WI38 (cell line): ENCODE measurements at regions not wholly inside any gene's neighbourhood (a gene's known extent, or its start where the extent isn't known, plus 50 kb on each side); places are given as distances from the start of the nearest gene placed in this dataset.

Experiments
- H3K4me3 ChIP-seq: 2 replicates; pipeline ENCODE4 v1.5.1; 2011; ENCODE audit warnings: low read depth, mild to moderate bottlenecking, control low read depth, low read length
- TF ChIP-seq, protein P1 (sequence below): IDR thresholded peaks from 2 replicates; pipeline ENCODE4 v1.5.1; 2012; ENCODE audit warnings: low read depth, mild to moderate bottlenecking, control low read depth, low read length

DNA sequence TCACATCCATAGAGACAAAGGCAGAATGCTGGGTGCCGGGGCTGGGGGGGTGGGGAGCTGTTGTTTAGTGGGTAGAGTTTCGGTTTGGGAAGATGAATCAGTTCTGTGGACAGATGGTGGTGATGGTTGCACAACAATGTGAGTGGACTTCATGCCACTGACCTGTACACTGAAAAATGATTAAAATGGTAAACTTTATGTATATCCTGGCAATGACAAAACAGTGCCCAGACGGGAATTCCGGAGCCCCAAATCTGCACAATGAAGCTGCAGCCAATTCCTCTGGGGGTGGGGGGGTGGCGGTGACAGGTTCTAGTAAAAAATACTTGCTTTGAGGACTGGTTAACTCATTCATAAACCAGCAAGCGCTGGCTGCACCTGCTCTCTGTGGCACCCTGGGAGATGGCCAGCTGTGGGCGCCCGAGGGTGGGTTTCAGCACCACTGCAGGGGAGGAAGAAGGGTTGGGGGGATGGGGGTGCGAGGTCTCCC is 81.8 kb upstream of the HPCAL1 start:
- TF ChIP-seq, protein P1, sequence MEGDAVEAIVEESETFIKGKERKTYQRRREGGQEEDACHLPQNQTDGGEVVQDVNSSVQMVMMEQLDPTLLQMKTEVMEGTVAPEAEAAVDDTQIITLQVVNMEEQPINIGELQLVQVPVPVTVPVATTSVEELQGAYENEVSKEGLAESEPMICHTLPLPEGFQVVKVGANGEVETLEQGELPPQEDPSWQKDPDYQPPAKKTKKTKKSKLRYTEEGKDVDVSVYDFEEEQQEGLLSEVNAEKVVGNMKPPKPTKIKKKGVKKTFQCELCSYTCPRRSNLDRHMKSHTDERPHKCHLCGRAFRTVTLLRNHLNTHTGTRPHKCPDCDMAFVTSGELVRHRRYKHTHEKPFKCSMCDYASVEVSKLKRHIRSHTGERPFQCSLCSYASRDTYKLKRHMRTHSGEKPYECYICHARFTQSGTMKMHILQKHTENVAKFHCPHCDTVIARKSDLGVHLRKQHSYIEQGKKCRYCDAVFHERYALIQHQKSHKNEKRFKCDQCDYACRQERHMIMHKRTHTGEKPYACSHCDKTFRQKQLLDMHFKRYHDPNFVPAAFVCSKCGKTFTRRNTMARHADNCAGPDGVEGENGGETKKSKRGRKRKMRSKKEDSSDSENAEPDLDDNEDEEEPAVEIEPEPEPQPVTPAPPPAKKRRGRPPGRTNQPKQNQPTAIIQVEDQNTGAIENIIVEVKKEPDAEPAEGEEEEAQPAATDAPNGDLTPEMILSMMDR = no peak
- H3K4me3 ChIP-seq = peak overlapping the region; percentile 12; the same call in 1 of the 2 replicates

DNA sequence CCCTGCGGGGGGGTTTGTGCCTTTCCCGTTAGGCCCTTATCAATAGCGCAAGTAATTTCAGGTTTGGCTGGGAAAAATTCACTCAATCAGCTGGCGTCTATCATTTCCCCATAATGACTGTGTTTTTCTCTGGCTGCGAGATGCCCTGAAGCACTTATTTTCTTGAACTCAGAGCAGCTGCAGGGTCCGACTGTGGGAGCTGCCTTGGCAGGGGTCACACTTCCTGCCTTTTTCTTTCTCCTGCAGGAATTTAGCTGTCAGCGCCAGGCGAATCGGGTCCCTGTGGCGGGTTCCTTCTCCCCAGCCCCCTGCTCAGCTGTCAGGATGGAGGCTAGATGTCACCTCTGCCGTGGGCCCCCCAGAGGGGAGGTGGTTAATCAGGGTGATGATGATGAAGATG is 81.3 kb upstream of the HPCAL1 start:
- H3K4me3 ChIP-seq = peak overlapping the region; percentile 12; the same call in 1 of the 2 replicates
- TF ChIP-seq, protein P1 = no peak

DNA sequence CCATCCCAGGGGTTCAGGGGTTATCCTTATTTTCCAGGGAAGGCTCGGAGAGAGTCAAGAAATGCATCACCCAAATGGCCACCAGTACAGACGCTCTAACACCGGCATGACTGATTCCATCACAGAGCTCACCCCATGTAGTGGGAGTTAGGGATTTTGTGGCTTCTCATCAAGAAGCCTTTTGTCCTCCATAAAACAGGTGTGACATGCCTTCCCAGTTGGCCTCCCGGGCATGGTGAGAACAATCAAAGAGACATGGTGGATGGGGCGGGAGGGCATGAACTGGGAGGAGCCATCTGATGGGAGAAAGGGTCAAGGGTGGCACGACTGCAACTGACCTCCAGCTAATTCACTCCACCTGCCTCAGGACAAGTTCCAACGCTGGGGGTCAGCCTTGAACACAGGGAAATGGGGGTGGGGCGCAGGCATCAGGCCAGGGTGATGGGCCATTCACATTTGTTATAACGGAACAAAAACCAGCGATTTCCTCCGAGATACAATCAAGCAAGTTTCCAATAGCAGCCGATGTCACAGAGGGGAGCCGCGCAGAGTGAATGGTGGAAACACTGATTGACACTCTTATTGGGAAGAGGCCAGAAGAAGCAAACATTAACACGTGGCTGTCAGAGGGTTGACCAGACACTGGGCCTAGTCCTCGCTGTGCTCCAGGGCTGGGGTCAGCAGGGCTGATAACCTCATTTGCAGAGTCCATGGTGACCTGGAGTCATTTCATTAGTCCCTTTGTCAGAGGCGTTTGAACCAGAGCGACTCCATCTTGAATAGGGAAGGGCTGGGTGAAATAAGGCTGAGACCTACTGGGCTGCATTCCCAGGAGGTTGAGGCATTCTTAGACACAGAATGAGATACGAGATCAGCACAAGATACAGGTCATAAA is 80.5 kb upstream of the HPCAL1 start:
- H3K4me3 ChIP-seq = no peak overlapping the region
- TF ChIP-seq, protein P1 = no peak

DNA sequence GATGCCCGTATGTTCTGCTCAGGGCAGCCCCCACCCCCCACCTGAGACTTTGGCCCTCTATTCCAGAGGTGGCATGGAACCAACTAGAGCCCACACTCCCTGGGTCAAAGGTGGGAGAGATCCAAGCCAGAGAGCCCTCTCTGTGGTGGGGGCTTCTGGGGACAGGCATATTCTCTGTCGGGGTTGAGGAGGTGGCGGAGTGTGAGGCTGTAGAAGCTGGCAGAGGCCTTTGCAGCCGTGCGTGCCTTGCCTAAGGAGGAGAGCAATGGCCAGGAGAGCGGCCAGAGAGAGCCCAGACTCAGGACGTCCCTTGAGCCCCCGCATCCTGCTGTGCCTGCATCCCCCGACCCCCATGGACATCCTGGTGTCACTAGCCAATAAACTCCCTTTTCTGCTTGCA is 79.2 kb upstream of the HPCAL1 start:
- H3K4me3 ChIP-seq = no peak overlapping the region
- TF ChIP-seq, protein P1 = no peak

DNA sequence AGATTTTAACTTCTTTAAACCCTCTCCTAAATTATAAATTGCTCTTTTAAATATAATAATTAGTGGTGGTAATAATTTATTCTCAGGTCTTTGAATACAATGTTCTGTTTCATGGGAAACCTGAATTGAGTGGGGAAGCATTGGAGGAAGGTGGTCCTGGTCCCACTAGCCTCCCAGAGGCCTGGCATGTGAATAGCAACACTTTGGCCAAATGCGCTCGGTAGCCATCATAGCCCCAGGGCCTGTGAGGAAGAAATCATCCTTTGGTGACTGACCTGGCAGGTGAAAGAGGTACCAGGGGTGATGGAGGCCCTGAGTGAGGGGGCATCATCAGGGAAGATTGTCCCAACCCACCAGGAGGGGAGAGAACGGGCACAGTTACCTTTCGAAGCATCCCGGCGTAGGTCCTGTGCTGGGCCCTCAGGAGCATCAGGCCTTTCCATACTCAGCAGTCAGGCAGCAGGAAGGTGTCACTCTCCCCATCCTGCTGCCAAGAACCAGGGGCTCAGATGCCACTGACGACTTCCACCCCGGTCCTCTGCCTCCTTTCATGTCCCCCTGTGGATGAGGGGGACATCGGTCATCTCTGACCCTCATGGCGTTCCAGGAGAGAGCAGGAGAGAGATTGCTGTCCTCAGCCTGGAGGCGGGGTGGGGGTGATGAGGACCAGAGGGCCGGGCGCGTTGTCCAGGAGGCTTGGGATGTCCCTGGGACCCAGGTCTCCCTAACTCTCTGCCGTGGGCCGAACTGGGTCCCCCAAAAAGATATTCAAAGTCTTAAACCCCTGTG is 78.6 kb upstream of the HPCAL1 start:
- TF ChIP-seq, protein P1 = no peak
- H3K4me3 ChIP-seq = no peak overlapping the region

DNA sequence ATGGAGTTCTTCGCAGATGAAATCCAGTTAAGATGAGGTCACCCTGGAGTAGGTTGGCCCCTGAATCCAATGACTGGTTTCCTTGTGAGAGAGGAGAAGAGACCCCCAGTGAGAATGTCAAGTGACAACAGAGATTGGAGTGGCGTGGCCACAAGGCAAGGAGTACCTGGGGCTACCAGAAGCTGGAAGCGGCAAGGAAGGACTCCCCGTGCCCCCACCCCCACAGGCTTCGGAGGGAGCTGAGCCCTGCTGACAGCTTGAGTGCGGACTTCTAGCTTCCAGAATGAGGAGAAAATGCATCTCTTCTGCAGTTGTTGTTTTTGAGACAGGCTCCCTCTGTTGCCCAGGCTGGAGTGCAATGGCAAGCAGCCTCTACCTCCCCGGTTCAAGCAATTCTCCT is 78.0 kb upstream of the HPCAL1 start:
- no peak overlapping the region for H3K4me3 ChIP-seq
- TF ChIP-seq, protein P1 = no peak
